Mammary epithelial cell (primary cell): ENCODE measurements at regions not wholly inside any gene's neighbourhood (a gene's known extent, or its start where the extent isn't known, plus 50 kb on each side); places are given as distances from the start of the nearest gene placed in this dataset.

Experiments used
- CTCF ChIP-seq, 2 donors: IDR thresholded peaks in 1 of 2; conservative IDR thresholded peaks in 1 of 2; 2 replicates each; pipeline ENCODE4 v1.5.1; 2011 to 2012; ENCODE audit warnings: inconsistent platforms in 2 of 2, low read length in 2 of 2, mild to moderate bottlenecking in 2 of 2, control low read depth in 1 of 2, low read depth in 1 of 2; ENCODE audit not compliant: insufficient read depth in 1 of 2; ENCODE audit errors: extremely low read depth in 1 of 2
- EZH2 ChIP-seq: IDR thresholded peaks from 2 replicates; pipeline ENCODE4 v1.6.1; 2012; ENCODE audit warnings: low read length, inconsistent platforms, borderline replicate concordance

- TF ChIP-seq CTCF (conservative IDR thresholded peaks at IDR 0.05 in 1 of 2, IDR thresholded peaks at IDR 0.05 in 1 of 2; ENCODE audit: extremely low read depth in 1 of 2, insufficient read depth in 1 of 2, low read depth in 1 of 2, low read length in 2 of 2) (no peak), EZH2 (no peak)
Measured at GRCh38 chr1:227416156-227416830, 98.0 kb upstream of the CDC42BPA start.
